ENCODE measurements at regions not wholly inside any gene's neighbourhood (a gene's known extent, or its start where the extent isn't known, plus 50 kb on each side); places are given as distances from the start of the nearest gene placed in this dataset.

- TF ChIP-seq ZFP3 (CRISPR knock-in tag; IDR thresholded peaks at IDR 0.05) (no peak), CREB5 (CRISPR knock-in tag; IDR thresholded peaks at IDR 0.05; ENCODE audit: low read depth) (no peak), RARB (CRISPR knock-in tag; IDR thresholded peaks at IDR 0.05) (no peak), OSR1 (CRISPR knock-in tag; IDR thresholded peaks at IDR 0.05) (no peak), PATZ1 (CRISPR knock-in tag; IDR thresholded peaks at IDR 0.05; ENCODE audit: borderline replicate concordance) (no peak), TCF4 (CRISPR knock-in tag; IDR thresholded peaks at IDR 0.05; ENCODE audit: borderline replicate concordance) (no peak), BACH2 (CRISPR knock-in tag; IDR thresholded peaks at IDR 0.05; ENCODE audit: borderline replicate concordance) (no peak), POU6F1 (CRISPR knock-in tag; IDR thresholded peaks at IDR 0.05; ENCODE audit: borderline replicate concordance, low read depth) (no peak), TOX (CRISPR knock-in tag; IDR thresholded peaks at IDR 0.05; ENCODE audit: borderline replicate concordance) (no peak), ZNF8 (CRISPR knock-in tag; IDR thresholded peaks at IDR 0.05) (no peak), ZC3H10 (CRISPR knock-in tag; IDR thresholded peaks at IDR 0.05) (no peak)
Measured at GRCh38 chr7:106482091-106482490, 178.9 kb downstream of the CCDC71L start.

Data from SK-N-SH treated with all-trans-retinoic acid at 6 μM for 48 hours (cell line).